Uterus (tissue), 2 donors: ENCODE measurements at regions not wholly inside any gene's neighbourhood (a gene's known extent, or its start where the extent isn't known, plus 50 kb on each side); places are given as distances from the start of the nearest gene placed in this dataset.

ENCODE experiments used
- POLR2A ChIP-seq, 2 donors: fragments of 450-650 bp; IDR thresholded peaks; one replicate each; pipeline ENCODE4 v1.6.1; 2016; ENCODE audit warnings: antibody characterized with exemption in 2 of 2, mild to moderate bottlenecking in 1 of 2, moderate library complexity in 1 of 2
- TF ChIP-seq, protein P1 (sequence below), 4 experiments: fragments of 200-600 bp in 2 of 4; fragments of 450-650 bp in 2 of 4; sonication (generic) in 2 of 4; IDR thresholded peaks; one replicate each; pipeline ENCODE4 v1.5.1; 2016 to 2019; ENCODE audit warnings: antibody characterized with exemption in 4 of 4, mild to moderate bottlenecking in 2 of 4, moderate library complexity in 1 of 4

GRCh38 chr2:199704358-199705238 lies 146.4 kb downstream of the FTCDNL1 start:
- TF ChIP-seq, protein P1, sequence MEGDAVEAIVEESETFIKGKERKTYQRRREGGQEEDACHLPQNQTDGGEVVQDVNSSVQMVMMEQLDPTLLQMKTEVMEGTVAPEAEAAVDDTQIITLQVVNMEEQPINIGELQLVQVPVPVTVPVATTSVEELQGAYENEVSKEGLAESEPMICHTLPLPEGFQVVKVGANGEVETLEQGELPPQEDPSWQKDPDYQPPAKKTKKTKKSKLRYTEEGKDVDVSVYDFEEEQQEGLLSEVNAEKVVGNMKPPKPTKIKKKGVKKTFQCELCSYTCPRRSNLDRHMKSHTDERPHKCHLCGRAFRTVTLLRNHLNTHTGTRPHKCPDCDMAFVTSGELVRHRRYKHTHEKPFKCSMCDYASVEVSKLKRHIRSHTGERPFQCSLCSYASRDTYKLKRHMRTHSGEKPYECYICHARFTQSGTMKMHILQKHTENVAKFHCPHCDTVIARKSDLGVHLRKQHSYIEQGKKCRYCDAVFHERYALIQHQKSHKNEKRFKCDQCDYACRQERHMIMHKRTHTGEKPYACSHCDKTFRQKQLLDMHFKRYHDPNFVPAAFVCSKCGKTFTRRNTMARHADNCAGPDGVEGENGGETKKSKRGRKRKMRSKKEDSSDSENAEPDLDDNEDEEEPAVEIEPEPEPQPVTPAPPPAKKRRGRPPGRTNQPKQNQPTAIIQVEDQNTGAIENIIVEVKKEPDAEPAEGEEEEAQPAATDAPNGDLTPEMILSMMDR (IDR thresholded peaks at IDR 0.05), result peak in 3 of 4 experiments; percentile 14 to 41 (median 23)
- TF ChIP-seq POLR2A (IDR thresholded peaks at IDR 0.05), result no peak
